GM12878 (cell line): ENCODE measurements at regions not wholly inside any gene's neighbourhood (a gene's known extent, or its start where the extent isn't known, plus 50 kb on each side); places are given as distances from the start of the nearest gene placed in this dataset.

Experiments
- ATAC-seq: fragments of 200-7000 bp; cut with Tn5 transposase; 3 replicates; pipeline ENCODE4 v1.9.1; 2020; ENCODE audit warnings: mild to moderate bottlenecking, moderate library complexity
- BruUV-seq: library from RNA; stranded (reverse); fragments of 400-500 nt; replicated peaks from 2 replicates; lab custom pipeline; 2021; lab: Mats Ljungman, UMichigan
- CTCF ChIA-PET: fragments of 300-600 bp; sonication (Branson Sonifier 250); formaldehyde crosslinking; extraction: SDS; loops from one replicate; lab custom pipeline; 2021; ENCODE audit warnings: inconsistent platforms; lab: Yijun Ruan, JAX
- POLR2A ChIA-PET: fragments of 350-600 bp; formaldehyde crosslinking; extraction: SDS; loops from one replicate; lab custom pipeline; 2021; ENCODE audit warnings: inconsistent platforms; lab: Charles Lee
- RAD21 ChIA-PET: fragments of 300-600 bp; sonication (Branson Sonifier 250); formaldehyde crosslinking; loops from one replicate; lab custom pipeline; 2023; ENCODE audit warnings: antibody characterized with exemption; ENCODE audit not compliant: unreplicated experiment; lab: Charles Lee
- SMC1A ChIA-PET: fragments of 300-600 bp; sonication (Branson Sonifier 250); formaldehyde crosslinking; loops from one replicate; lab custom pipeline; 2023; ENCODE audit not compliant: unreplicated experiment, uncharacterized antibody; lab: Charles Lee
- DNase-seq: peaks from one replicate; pipeline ENCODE4 v3.0.0-alpha.2; 2011; ENCODE audit warnings: low read depth, low spot score
- FAIRE-seq: peaks from 3 replicates; lab custom pipeline; 2011; peaks lifted over from hg19 to GRCh38; lab: Jason Lieb, UNC
- H2AFZ ChIP-seq: 2 replicates; pipeline ENCODE4 v1.6.0; 2011; ENCODE audit warnings: low read depth, low read length, control low read depth; ENCODE audit not compliant: control insufficient read depth
- H3K27ac ChIP-seq: 2 replicates; pipeline ENCODE4 v1.5.1; 2011; ENCODE audit warnings: control low read depth; ENCODE audit not compliant: control insufficient read depth, insufficient read depth
- H3K27me3 ChIP-seq, 2 experiments: replicated peaks in 1 of 2; 2 replicates each; pipeline versions ENCODE4 v1.6.0 to v1.6.1; 2011; ENCODE audit warnings: low read length in 1 of 2; ENCODE audit not compliant: control insufficient read depth in 2 of 2, insufficient read depth in 2 of 2
- H3K36me3 ChIP-seq, 2 experiments: 2 replicates each; pipeline ENCODE4 v1.5.1; 2011; ENCODE audit warnings: low read length in 1 of 2; ENCODE audit not compliant: control insufficient read depth in 2 of 2, insufficient read depth in 2 of 2
- H3K4me1 ChIP-seq: 2 replicates; pipeline ENCODE4 v1.6.1; 2011; ENCODE audit warnings: mild to moderate bottlenecking, low read length, moderate library complexity, mixed read lengths; ENCODE audit not compliant: control insufficient read depth, insufficient read depth
- H3K4me2 ChIP-seq: 2 replicates; pipeline ENCODE4 v1.6.0; 2011; ENCODE audit warnings: control low read depth; ENCODE audit not compliant: control insufficient read depth, insufficient read depth
- H3K4me3 ChIP-seq: fragments of 200-600 bp; sonication (generic); 2 replicates; pipeline ENCODE4 v1.5.1; 2016
- H3K79me2 ChIP-seq: 2 replicates; pipeline ENCODE4 v1.6.0; 2011; ENCODE audit warnings: low read length; ENCODE audit not compliant: control insufficient read depth, insufficient read depth
- H3K9ac ChIP-seq: 2 replicates; pipeline ENCODE4 v1.8.0; 2011; ENCODE audit warnings: low read length, control low read depth, mixed read lengths; ENCODE audit not compliant: control insufficient read depth, insufficient read depth
- H3K9me3 ChIP-seq: replicated peaks from 3 replicates; pipeline ENCODE4 v1.5.1; 2011; ENCODE audit warnings: mild to moderate bottlenecking, low read length; ENCODE audit not compliant: control insufficient read depth, insufficient read depth
- H4K20me1 ChIP-seq: 2 replicates; pipeline ENCODE4 v1.6.0; 2011; ENCODE audit not compliant: control insufficient read depth, insufficient read depth
- CHD2 ChIP-seq: IDR thresholded peaks from 2 replicates; pipeline ENCODE4 v1.6.1; 2011; ENCODE audit warnings: low read depth, low read length, improper control_type of control experiment, borderline replicate concordance
- CREB1 ChIP-seq: IDR thresholded peaks from 2 replicates; pipeline ENCODE4 v1.6.1; 2012; ENCODE audit warnings: low read depth, mild to moderate bottlenecking, inconsistent platforms
- NBN ChIP-seq: fragments of 450-650 bp; IDR thresholded peaks from 2 replicates; pipeline ENCODE4 v1.6.1; 2016
- PAX8 ChIP-seq: fragments of 450-650 bp; IDR thresholded peaks from 2 replicates; pipeline ENCODE4 v1.6.1; 2017; ENCODE audit warnings: mild to moderate bottlenecking, moderate library complexity
- POU2F2 ChIP-seq: IDR thresholded peaks from 3 replicates; pipeline ENCODE4 v1.6.1; 2011; ENCODE audit warnings: low read depth, mild to moderate bottlenecking, low read length, borderline replicate concordance
- TCF3 ChIP-seq: IDR thresholded peaks from 2 replicates; pipeline ENCODE4 v1.6.1; 2012; ENCODE audit warnings: low read depth, mild to moderate bottlenecking, low read length, borderline replicate concordance; ENCODE audit not compliant: insufficient read depth
- YY1 ChIP-seq: IDR thresholded peaks from 2 replicates; pipeline ENCODE4 v1.6.1; 2011; ENCODE audit warnings: low read depth, mild to moderate bottlenecking, low read length
- WGBS: methylation state at CpG from one replicate; pipeline ENCODE4 v1.1.6; 2016; ENCODE audit warnings: low lambda C conversion rate; ENCODE audit not compliant: insufficient replicate concordance, insufficient coverage; ENCODE audit errors: missing lambda C conversion rate; 5-methylcytosine and 5-hydroxymethylcytosine counted together
- in situ Hi-C: fragments of 300-500 bp; cut with MboI; formaldehyde crosslinking; loops from 9 replicates; pipeline ENCODE4 v1.14.3; 2018; ENCODE audit warnings: mixed read lengths
- intact Hi-C: fragments of 100-400 bp; cut with micrococcal nuclease; formaldehyde crosslinking; loops from one replicate; pipeline ENCODE4 v1.14.2; 2022; ENCODE audit not compliant: unreplicated experiment
- TF ChIP-seq, protein P1 (sequence below): fragments of 450-650 bp; formaldehyde crosslinking; IDR thresholded peaks from 2 replicates; pipeline ENCODE4 v1.4.0; 2020; ENCODE audit warnings: mild to moderate bottlenecking, moderate library complexity
- TF ChIP-seq, protein P2 (sequence below): fragments of 450-650 bp; IDR thresholded peaks from 2 replicates; pipeline ENCODE4 v1.6.1; 2017; ENCODE audit warnings: mild to moderate bottlenecking
- TF ChIP-seq, protein P3 (sequence below): fragments of 450-650 bp; formaldehyde crosslinking; IDR thresholded peaks from 2 replicates; pipeline ENCODE4 v1.5.0; 2022; ENCODE audit warnings: mild to moderate bottlenecking, missing genetic modification characterization

GRCh38 chr2:149735237-149735958 lies 147.8 kb upstream of the MMADHC start:
- in situ Hi-C loops, result no loop called here
- intact Hi-C loops, result no loop called here
- no peak for FAIRE-seq
- BruUV-seq, result no TSS peak
- no peaks in the 10 kb centered on the region for H3K9me3 ChIP-seq
- SMC1A ChIA-PET, result no interaction called here
- H3K9ac ChIP-seq, result no peak overlapping the region
- ATAC-seq, result no peak
- H3K4me2 ChIP-seq, result no peak overlapping the region
- no peak overlapping the region for H3K4me3 ChIP-seq
- H4K20me1 ChIP-seq, result no peaks in the 10 kb centered on the region
- no peak overlapping the region for H3K27ac ChIP-seq
- no peaks in the 10 kb centered on the region for H3K27me3 ChIP-seq
- 15% methylated on average over 4 of the region's 4 CpGs for WGBS
- H3K4me1 ChIP-seq, result no peaks in the 10 kb centered on the region
- CTCF ChIA-PET, result no interaction called here
- no peak for DNase-seq
- no peaks in the 10 kb centered on the region for H3K79me2 ChIP-seq
- no peak overlapping the region for H2AFZ ChIP-seq
- POLR2A ChIA-PET, result no interaction called here
- RAD21 ChIA-PET, result interaction anchor here (0.6 kb wide), 1 partner anchor 54 kb away, joined by 3 read pairs; no protein-coding TSS in a partner anchor
- no peaks in the 10 kb centered on the region for H3K36me3 ChIP-seq
- TF ChIP-seq TCF3 (no peak), CHD2 (no peak), YY1 (no peak), NBN (no peak), CREB1 (no peak), PAX8 (no peak), POU2F2 (no peak)
- TF ChIP-seq, protein P1, sequence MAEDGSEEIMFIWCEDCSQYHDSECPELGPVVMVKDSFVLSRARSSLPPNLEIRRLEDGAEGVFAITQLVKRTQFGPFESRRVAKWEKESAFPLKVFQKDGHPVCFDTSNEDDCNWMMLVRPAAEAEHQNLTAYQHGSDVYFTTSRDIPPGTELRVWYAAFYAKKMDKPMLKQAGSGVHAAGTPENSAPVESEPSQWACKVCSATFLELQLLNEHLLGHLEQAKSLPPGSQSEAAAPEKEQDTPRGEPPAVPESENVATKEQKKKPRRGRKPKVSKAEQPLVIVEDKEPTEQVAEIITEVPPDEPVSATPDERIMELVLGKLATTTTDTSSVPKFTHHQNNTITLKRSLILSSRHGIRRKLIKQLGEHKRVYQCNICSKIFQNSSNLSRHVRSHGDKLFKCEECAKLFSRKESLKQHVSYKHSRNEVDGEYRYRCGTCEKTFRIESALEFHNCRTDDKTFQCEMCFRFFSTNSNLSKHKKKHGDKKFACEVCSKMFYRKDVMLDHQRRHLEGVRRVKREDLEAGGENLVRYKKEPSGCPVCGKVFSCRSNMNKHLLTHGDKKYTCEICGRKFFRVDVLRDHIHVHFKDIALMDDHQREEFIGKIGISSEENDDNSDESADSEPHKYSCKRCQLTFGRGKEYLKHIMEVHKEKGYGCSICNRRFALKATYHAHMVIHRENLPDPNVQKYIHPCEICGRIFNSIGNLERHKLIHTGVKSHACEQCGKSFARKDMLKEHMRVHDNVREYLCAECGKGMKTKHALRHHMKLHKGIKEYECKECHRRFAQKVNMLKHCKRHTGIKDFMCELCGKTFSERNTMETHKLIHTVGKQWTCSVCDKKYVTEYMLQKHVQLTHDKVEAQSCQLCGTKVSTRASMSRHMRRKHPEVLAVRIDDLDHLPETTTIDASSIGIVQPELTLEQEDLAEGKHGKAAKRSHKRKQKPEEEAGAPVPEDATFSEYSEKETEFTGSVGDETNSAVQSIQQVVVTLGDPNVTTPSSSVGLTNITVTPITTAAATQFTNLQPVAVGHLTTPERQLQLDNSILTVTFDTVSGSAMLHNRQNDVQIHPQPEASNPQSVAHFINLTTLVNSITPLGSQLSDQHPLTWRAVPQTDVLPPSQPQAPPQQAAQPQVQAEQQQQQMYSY (CRISPR knock-in tag), result no peak
- TF ChIP-seq, protein P2, sequence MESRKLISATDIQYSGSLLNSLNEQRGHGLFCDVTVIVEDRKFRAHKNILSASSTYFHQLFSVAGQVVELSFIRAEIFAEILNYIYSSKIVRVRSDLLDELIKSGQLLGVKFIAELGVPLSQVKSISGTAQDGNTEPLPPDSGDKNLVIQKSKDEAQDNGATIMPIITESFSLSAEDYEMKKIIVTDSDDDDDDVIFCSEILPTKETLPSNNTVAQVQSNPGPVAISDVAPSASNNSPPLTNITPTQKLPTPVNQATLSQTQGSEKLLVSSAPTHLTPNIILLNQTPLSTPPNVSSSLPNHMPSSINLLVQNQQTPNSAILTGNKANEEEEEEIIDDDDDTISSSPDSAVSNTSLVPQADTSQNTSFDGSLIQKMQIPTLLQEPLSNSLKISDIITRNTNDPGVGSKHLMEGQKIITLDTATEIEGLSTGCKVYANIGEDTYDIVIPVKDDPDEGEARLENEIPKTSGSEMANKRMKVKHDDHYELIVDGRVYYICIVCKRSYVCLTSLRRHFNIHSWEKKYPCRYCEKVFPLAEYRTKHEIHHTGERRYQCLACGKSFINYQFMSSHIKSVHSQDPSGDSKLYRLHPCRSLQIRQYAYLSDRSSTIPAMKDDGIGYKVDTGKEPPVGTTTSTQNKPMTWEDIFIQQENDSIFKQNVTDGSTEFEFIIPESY, result no peak
- TF ChIP-seq, protein P3, sequence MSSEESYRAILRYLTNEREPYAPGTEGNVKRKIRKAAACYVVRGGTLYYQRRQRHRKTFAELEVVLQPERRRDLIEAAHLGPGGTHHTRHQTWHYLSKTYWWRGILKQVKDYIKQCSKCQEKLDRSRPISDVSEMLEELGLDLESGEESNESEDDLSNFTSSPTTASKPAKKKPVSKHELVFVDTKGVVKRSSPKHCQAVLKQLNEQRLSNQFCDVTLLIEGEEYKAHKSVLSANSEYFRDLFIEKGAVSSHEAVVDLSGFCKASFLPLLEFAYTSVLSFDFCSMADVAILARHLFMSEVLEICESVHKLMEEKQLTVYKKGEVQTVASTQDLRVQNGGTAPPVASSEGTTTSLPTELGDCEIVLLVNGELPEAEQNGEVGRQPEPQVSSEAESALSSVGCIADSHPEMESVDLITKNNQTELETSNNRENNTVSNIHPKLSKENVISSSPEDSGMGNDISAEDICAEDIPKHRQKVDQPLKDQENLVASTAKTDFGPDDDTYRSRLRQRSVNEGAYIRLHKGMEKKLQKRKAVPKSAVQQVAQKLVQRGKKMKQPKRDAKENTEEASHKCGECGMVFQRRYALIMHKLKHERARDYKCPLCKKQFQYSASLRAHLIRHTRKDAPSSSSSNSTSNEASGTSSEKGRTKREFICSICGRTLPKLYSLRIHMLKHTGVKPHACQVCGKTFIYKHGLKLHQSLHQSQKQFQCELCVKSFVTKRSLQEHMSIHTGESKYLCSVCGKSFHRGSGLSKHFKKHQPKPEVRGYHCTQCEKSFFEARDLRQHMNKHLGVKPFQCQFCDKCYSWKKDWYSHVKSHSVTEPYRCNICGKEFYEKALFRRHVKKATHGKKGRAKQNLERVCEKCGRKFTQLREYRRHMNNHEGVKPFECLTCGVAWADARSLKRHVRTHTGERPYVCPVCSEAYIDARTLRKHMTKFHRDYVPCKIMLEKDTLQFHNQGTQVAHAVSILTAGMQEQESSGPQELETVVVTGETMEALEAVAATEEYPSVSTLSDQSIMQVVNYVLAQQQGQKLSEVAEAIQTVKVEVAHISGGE, result no peak
